Neuronal stem cell (in vitro differentiated cells): ENCODE measurements at regions not wholly inside any gene's neighbourhood (a gene's known extent, or its start where the extent isn't known, plus 50 kb on each side); places are given as distances from the start of the nearest gene placed in this dataset.
A peak's percentile ranks its signal among the peaks of the same experiment; 100 is the strongest.

Experiments used
- DNase-seq: peaks from one replicate; pipeline ENCODE4 v3.0.0-alpha.2; 2013; ENCODE audit warnings: low spot score
- H2AFZ ChIP-seq: one replicate; pipeline ENCODE4 v1.6.1; 2013; ENCODE audit warnings: mild to moderate bottlenecking, low read length, inconsistent platforms
- H2AK5ac ChIP-seq: 2 replicates; pipeline ENCODE4 v1.6.1; 2013; ENCODE audit warnings: low read depth, mild to moderate bottlenecking, inconsistent platforms, low read length, moderate library complexity, mixed read lengths
- H2BK120ac ChIP-seq: 2 replicates; pipeline ENCODE4 v1.6.1; 2013; ENCODE audit warnings: low read depth, mild to moderate bottlenecking, inconsistent platforms, low read length, moderate library complexity, mixed read lengths
- H2BK12ac ChIP-seq: one replicate; pipeline ENCODE4 v1.6.1; 2013; ENCODE audit warnings: low read length, inconsistent platforms
- H2BK15ac ChIP-seq: 2 replicates; pipeline ENCODE4 v1.6.1; 2013; ENCODE audit warnings: mild to moderate bottlenecking, low read length, inconsistent platforms, mixed read lengths
- H2BK5ac ChIP-seq: one replicate; pipeline ENCODE4 v1.6.1; 2013; ENCODE audit warnings: inconsistent platforms, mild to moderate bottlenecking, low read length, moderate library complexity
- H3K14ac ChIP-seq: one replicate; pipeline ENCODE4 v1.6.1; 2013; ENCODE audit warnings: low read length, inconsistent platforms
- H3K18ac ChIP-seq: 2 replicates; pipeline ENCODE4 v1.6.1; 2013; ENCODE audit warnings: low read length, inconsistent platforms
- H3K23ac ChIP-seq: 2 replicates; pipeline ENCODE4 v1.6.1; 2013; ENCODE audit warnings: low read depth, mild to moderate bottlenecking, mixed read lengths, low read length, inconsistent platforms; ENCODE audit not compliant: poor library complexity
- H3K27ac ChIP-seq: replicated peaks from 3 replicates; pipeline ENCODE4 v1.5.1; 2013; ENCODE audit warnings: low read length, inconsistent platforms
- H3K27me3 ChIP-seq, 3 experiments: 2 replicates each; pipeline ENCODE4 v1.6.1; 2013; ENCODE audit warnings: low read length in 3 of 3, mild to moderate bottlenecking in 2 of 3, inconsistent platforms in 1 of 3, low read depth in 1 of 3, mixed read lengths in 1 of 3, moderate library complexity in 1 of 3; ENCODE audit not compliant: control insufficient read depth in 3 of 3, insufficient read depth in 3 of 3
- H3K36me3 ChIP-seq, 2 donors: replicated peaks in 1 of 2; 2 replicates each; pipeline ENCODE4 v1.6.1; 2013; ENCODE audit warnings: low read length in 2 of 2; ENCODE audit not compliant: control insufficient read depth in 2 of 2, insufficient read depth in 2 of 2
- H3K4ac ChIP-seq: 2 replicates; pipeline ENCODE4 v1.6.1; 2013; ENCODE audit warnings: inconsistent platforms, mild to moderate bottlenecking, low read length, moderate library complexity
- H3K4me1 ChIP-seq, 2 donors: 1 replicate in 1 of 2; 2 replicates in 1 of 2; pipeline ENCODE4 v1.6.1; 2013; ENCODE audit warnings: low read length in 2 of 2, low read depth in 1 of 2; ENCODE audit not compliant: control insufficient read depth in 2 of 2, insufficient read depth in 1 of 2
- H3K4me2 ChIP-seq: one replicate; pipeline ENCODE4 v1.6.1; 2013; ENCODE audit warnings: mild to moderate bottlenecking, low read length, inconsistent platforms; ENCODE audit not compliant: insufficient read depth, poor library complexity, severe bottlenecking
- H3K4me3 ChIP-seq, 2 donors: 2 replicates each; pipeline ENCODE4 v1.5.1; 2013; ENCODE audit warnings: low read length in 2 of 2, mild to moderate bottlenecking in 2 of 2, inconsistent platforms in 1 of 2, moderate library complexity in 1 of 2
- H3K79me1 ChIP-seq: one replicate; pipeline ENCODE4 v1.6.1; 2013; ENCODE audit warnings: low read depth, mild to moderate bottlenecking, inconsistent platforms, low read length, moderate library complexity
- H3K9ac ChIP-seq: one replicate; pipeline ENCODE4 v1.6.1; 2013; ENCODE audit warnings: mild to moderate bottlenecking, low read depth, low read length, inconsistent platforms; ENCODE audit not compliant: poor library complexity
- H3K9me3 ChIP-seq, 2 donors: replicated peaks in 1 of 2; 2 replicates each; pipeline versions ENCODE3 to v1.6.1; 2013; ENCODE audit warnings: low read length in 2 of 2, mild to moderate bottlenecking in 2 of 2, inconsistent platforms in 1 of 2, low read depth in 1 of 2, mixed read lengths in 1 of 2, moderate library complexity in 1 of 2; ENCODE audit not compliant: control insufficient read depth in 2 of 2, insufficient read depth in 1 of 2
- H4K8ac ChIP-seq: one replicate; pipeline ENCODE4 v1.6.1; 2013; ENCODE audit warnings: low read depth, mild to moderate bottlenecking, inconsistent platforms, low read length, moderate library complexity
- H4K91ac ChIP-seq: one replicate; pipeline ENCODE4 v1.6.1; 2013; ENCODE audit warnings: low read length, low read depth, mild to moderate bottlenecking, inconsistent platforms; ENCODE audit not compliant: poor library complexity
- WGBS, 2 donors: extraction: QIAGEN DNeasy Blood & Tissue Kit; methylation state at CpG; one replicate each; pipeline ENCODE4 v1.1.7; 2013; ENCODE audit warnings: missing lambda C conversion rate in 2 of 2, mixed read lengths in 1 of 2; ENCODE audit not compliant: insufficient read length in 2 of 2, insufficient replicate concordance in 1 of 2; ENCODE audit errors: extremely low coverage in 2 of 2; 5-methylcytosine and 5-hydroxymethylcytosine counted together

DNA sequence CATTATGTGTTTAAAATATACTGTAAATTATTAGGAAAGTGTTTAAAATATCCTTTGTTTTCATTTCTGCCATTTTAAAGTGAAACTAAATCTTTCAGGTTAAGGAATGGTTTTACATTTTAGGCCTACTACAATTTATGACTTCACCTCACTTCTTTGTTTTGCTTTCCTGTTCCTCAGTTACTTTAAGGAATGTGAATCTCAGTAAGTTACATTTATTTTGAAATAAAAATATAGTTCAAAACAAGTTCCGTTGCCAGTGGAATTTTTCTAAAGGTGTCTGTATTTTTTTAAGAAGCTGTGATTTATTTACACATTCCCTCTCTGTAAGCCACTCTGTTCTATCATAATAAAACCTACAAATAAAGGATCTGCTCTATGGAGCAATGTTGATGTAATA, 630.9 kb upstream of the AGTR1 start:
- no peak overlapping the region for H3K4ac ChIP-seq
- no peak overlapping the region for H3K27ac ChIP-seq
- no peak overlapping the region for H2BK15ac ChIP-seq
- no peaks in the 10 kb centered on the region for H3K36me3 ChIP-seq
- H2AK5ac ChIP-seq, result no peak overlapping the region
- H2AFZ ChIP-seq, result peak overlapping the region; percentile 5
- no peaks in the 10 kb centered on the region for H3K79me1 ChIP-seq
- no CpG with 5 or more reads among the region's 1 CpG for WGBS, 2 donors
- H3K4me2 ChIP-seq, result no peak overlapping the region
- H2BK5ac ChIP-seq, result no peak overlapping the region
- H3K9me3 ChIP-seq, result no peaks in the 10 kb centered on the region
- no peak for DNase-seq
- no peaks in the 10 kb centered on the region for H3K4me1 ChIP-seq
- H2BK12ac ChIP-seq, result no peak overlapping the region
- no peak overlapping the region for H3K9ac ChIP-seq
- H4K91ac ChIP-seq, result no peak overlapping the region
- no peak overlapping the region for H3K4me3 ChIP-seq
- no peak overlapping the region for H3K14ac ChIP-seq
- no peak overlapping the region for H2BK120ac ChIP-seq
- no peak overlapping the region for H3K18ac ChIP-seq
- H4K8ac ChIP-seq, result no peak overlapping the region
- H3K27me3 ChIP-seq, result no peaks in the 10 kb centered on the region
- no peak overlapping the region for H3K23ac ChIP-seq

DNA sequence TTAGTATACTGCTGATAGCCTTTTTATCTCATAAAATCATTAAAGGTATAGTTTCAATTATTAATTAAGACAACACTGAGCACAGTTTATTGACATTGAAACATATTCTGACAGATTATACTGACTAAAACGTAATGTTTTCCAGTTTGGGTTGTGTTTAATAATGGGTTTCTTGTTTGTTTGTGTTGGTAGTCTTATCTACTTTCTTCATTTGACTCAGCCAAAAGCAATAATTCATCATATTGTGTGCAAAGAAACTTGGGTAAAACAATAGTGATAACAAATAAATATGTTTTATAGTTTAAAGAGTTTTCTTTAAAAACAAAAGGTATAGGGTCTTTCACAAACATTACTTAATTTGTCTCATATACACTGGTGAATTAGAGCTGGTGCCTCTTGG, 629.2 kb upstream of the AGTR1 start:
- Histone ChIP-seq H2BK15ac (no peak overlapping the region), H3K79me1 (no peaks in the 10 kb centered on the region), H3K4me2 (no peak overlapping the region), H3K9ac (no peak overlapping the region), H3K9me3 (no peaks in the 10 kb centered on the region), H3K18ac (no peak overlapping the region), H3K27ac (no peak overlapping the region), H3K14ac (no peak overlapping the region), H3K36me3 (no peaks in the 10 kb centered on the region), H3K4me3 (no peak overlapping the region), H3K4me1 (no peaks in the 10 kb centered on the region), H4K8ac (no peak overlapping the region), H4K91ac (no peak overlapping the region), H2BK5ac (no peak overlapping the region), H2AK5ac (no peak overlapping the region), H2BK120ac (no peak overlapping the region), H3K23ac (no peak overlapping the region), H3K4ac (no peak overlapping the region), H3K27me3 (no peaks in the 10 kb centered on the region), H2BK12ac (no peak overlapping the region), H2AFZ (no peak overlapping the region)
- DNase-seq, result no peak
- no CpG with 5 or more reads among the region's 1 CpG for WGBS, 2 donors

DNA sequence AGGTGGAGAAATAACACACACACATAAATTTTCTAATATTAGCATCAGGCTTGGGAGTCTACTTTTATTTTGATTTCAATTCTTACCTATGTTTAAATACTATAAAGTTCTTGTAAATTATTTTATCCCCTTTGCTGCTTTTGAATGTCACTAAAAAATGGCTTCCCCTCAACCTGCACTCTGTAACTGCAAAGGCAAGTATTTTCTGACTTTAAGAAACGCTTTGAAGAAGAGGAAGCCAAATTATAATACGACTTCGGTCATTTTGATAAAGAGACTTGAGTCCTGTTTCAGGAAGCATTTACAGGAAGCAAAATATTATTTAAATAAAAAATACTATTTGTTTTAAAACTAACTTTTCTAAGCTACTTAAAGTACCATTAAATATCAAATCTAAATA, 627.7 kb upstream of the AGTR1 start:
- H3K23ac ChIP-seq, result no peak overlapping the region
- H3K14ac ChIP-seq, result no peak overlapping the region
- DNase-seq, result no peak
- H3K27me3 ChIP-seq, result no peaks in the 10 kb centered on the region
- WGBS, 2 donors, result no CpG with 5 or more reads among the region's 3 CpGs
- H4K91ac ChIP-seq, result no peak overlapping the region
- H2BK15ac ChIP-seq, result no peak overlapping the region
- H4K8ac ChIP-seq, result no peak overlapping the region
- no peak overlapping the region for H2BK120ac ChIP-seq
- H3K4me2 ChIP-seq, result no peak overlapping the region
- no peaks in the 10 kb centered on the region for H3K4me1 ChIP-seq
- no peak overlapping the region for H2BK5ac ChIP-seq
- no peak overlapping the region for H2AK5ac ChIP-seq
- H3K36me3 ChIP-seq, result no peaks in the 10 kb centered on the region
- no peak overlapping the region for H3K4ac ChIP-seq
- H3K79me1 ChIP-seq, result no peaks in the 10 kb centered on the region
- H2AFZ ChIP-seq, result no peak overlapping the region
- H3K9ac ChIP-seq, result no peak overlapping the region
- no peak overlapping the region for H3K18ac ChIP-seq
- H3K4me3 ChIP-seq, result no peak overlapping the region
- no peak overlapping the region for H3K27ac ChIP-seq
- no peaks in the 10 kb centered on the region for H3K9me3 ChIP-seq
- no peak overlapping the region for H2BK12ac ChIP-seq

DNA sequence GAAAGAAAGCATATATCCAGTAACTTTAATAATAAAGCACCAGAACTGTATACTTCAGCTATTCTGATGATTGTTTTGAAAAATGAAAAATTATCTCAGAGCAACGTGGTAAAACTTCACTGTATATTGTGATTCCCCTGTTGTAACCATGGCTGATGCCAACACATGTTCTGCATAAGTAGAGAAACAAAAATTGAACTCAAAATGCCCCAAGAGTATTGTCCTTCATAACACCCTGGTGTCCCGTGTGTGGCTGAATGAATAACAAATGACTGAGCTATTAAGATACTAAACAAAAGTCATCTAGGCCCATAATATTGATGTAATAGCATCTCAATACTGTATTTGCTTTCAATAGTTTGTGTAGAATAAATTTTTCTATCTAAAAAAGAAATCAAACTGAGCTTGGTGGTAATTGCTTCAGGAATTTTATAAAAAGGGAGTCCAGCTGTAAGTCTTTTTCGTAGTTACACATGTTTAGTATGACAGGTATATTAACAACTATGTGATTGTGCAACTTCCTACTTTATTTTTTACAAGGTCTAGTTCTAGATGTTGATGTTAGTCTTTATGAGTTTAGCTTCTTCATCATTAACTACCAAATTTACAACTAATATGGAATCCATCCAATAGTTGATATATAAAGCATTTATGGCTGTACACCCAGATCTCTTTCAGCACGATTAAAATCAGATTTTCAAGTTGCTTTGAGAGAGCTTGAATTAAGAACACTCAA, 623.8 kb upstream of the AGTR1 start:
- H3K9me3 ChIP-seq, result no peaks in the 10 kb centered on the region
- H3K18ac ChIP-seq, result no peak overlapping the region
- H3K27ac ChIP-seq, result no peak overlapping the region
- no peak overlapping the region for H3K4me2 ChIP-seq
- no peak overlapping the region for H2BK12ac ChIP-seq
- H3K14ac ChIP-seq, result no peak overlapping the region
- H3K4me3 ChIP-seq, result no peak overlapping the region
- H2AFZ ChIP-seq, result no peak overlapping the region
- no peak for DNase-seq
- no peaks in the 10 kb centered on the region for H3K79me1 ChIP-seq
- no peak overlapping the region for H2AK5ac ChIP-seq
- H2BK5ac ChIP-seq, result no peak overlapping the region
- H2BK15ac ChIP-seq, result no peak overlapping the region
- peaks cover 4 to 12% of the 10 kb centered on the region in 2 donors for H3K4me1 ChIP-seq
- no peak overlapping the region for H3K4ac ChIP-seq
- no peak overlapping the region for H3K9ac ChIP-seq
- no peak overlapping the region for H3K23ac ChIP-seq
- no peak overlapping the region for H4K8ac ChIP-seq
- H3K36me3 ChIP-seq, result no peaks in the 10 kb centered on the region
- H4K91ac ChIP-seq, result no peak overlapping the region
- no peaks in the 10 kb centered on the region for H3K27me3 ChIP-seq
- no peak overlapping the region for H2BK120ac ChIP-seq
- no CpG with 5 or more reads among the region's 4 CpGs for WGBS, 2 donors
